Epidermal melanocyte (primary cell): ENCODE measurements at regions not wholly inside any gene's neighbourhood (a gene's known extent, or its start where the extent isn't known, plus 50 kb on each side); places are given as distances from the start of the nearest gene placed in this dataset.
"Not testable (repeated sequence)": the region's sequence is repeated elsewhere in the genome, so short reads cannot be mapped to it uniquely, and the experiment has no call there.

Source experiments
- DNase-seq: peaks from one replicate; pipeline ENCODE4 v3.0.0; 2011; ENCODE audit warnings: low spot score; ENCODE audit not compliant: insufficient read length

GRCh38 chr1:196090226-196090625 is 518.0 kb downstream of the KCNT2 start:
- no peak for DNase-seq

GRCh38 chr1:196088541-196088940 is 519.7 kb downstream of the KCNT2 start:
- no peak for DNase-seq

- no peak for DNase-seq
These were observed 529.5 kb downstream of the KCNT2 start for GRCh38 chr1:196078691-196079090.

GRCh38 chr1:196075621-196076020 is 532.6 kb downstream of the KCNT2 start:
- DNase-seq = no peak

- no peak for DNase-seq
These were observed 534.1 kb downstream of the KCNT2 start for GRCh38 chr1:196074182-196074581.

GRCh38 chr1:196071447-196071846 is 536.8 kb downstream of the KCNT2 start:
- DNase-seq = no peak

- DNase-seq = no peak
These were observed 537.3 kb downstream of the KCNT2 start for GRCh38 chr1:196070940-196071339.

- no peak for DNase-seq
These were observed 544.3 kb downstream of the KCNT2 start for GRCh38 chr1:196063952-196064351.

- DNase-seq = no peak
These were observed 544.9 kb downstream of the KCNT2 start for GRCh38 chr1:196063294-196063693.

- no peak for DNase-seq
These were observed 547.7 kb downstream of the KCNT2 start for GRCh38 chr1:196060539-196060938.

GRCh38 chr1:196059210-196059609 is 549.0 kb downstream of the KCNT2 start:
- no peak for DNase-seq

- no peak for DNase-seq
These were observed 551.3 kb downstream of the KCNT2 start for GRCh38 chr1:196056966-196057365.

GRCh38 chr1:196049407-196049806 is 558.8 kb downstream of the KCNT2 start:
- DNase-seq = no peak

GRCh38 chr1:196043268-196043667 is 565.0 kb downstream of the KCNT2 start:
- DNase-seq = no peak

- DNase-seq = no peak
These were observed 574.0 kb downstream of the KCNT2 start for GRCh38 chr1:196034080-196034706.

GRCh38 chr1:196031387-196031786 is 576.9 kb downstream of the KCNT2 start:
- DNase-seq = not testable (repeated sequence)

- DNase-seq = no peak
These were observed 577.8 kb downstream of the KCNT2 start for GRCh38 chr1:196030455-196030854.

GRCh38 chr1:196029410-196029809 is 578.8 kb downstream of the KCNT2 start:
- DNase-seq = no peak

- no peak for DNase-seq
These were observed 581.1 kb downstream of the KCNT2 start for GRCh38 chr1:196027127-196027526.

- not testable (repeated sequence) for DNase-seq
These were observed 587.1 kb downstream of the KCNT2 start for GRCh38 chr1:196021174-196021573.

GRCh38 chr1:196009362-196009761 is 598.9 kb downstream of the KCNT2 start:
- no peak for DNase-seq

GRCh38 chr1:196007763-196008162 is 600.5 kb downstream of the KCNT2 start:
- DNase-seq = no peak

- no peak for DNase-seq
These were observed 602.8 kb downstream of the KCNT2 start for GRCh38 chr1:196005426-196005825.

- DNase-seq = not testable (repeated sequence)
These were observed 603.9 kb downstream of the KCNT2 start for GRCh38 chr1:196004388-196004787.
